Thoracic aorta (tissue), 2 donors: ENCODE measurements at regions not wholly inside any gene's neighbourhood (a gene's known extent, or its start where the extent isn't known, plus 50 kb on each side); places are given as distances from the start of the nearest gene placed in this dataset.
A peak's percentile ranks its signal among the peaks of the same experiment; 100 is the strongest.
"Not testable (repeated sequence)": the region's sequence is repeated elsewhere in the genome, so short reads cannot be mapped to it uniquely, and the experiment has no call there.

Experiments
- ATAC-seq: fragments of 150-250 bp; one replicate; pipeline ENCODE4 v1.8.0; 2017; ENCODE audit warnings: low read depth; ENCODE audit not compliant: insufficient number of reproducible peaks, low FRiP score
- DNase-seq: peaks from one replicate; pipeline ENCODE4 v3.0.0-alpha.2; 2020; ENCODE audit warnings: low spot score
- H3K27ac ChIP-seq, 2 donors: fragments of 200-600 bp; sonication (generic); 1 replicate in 1 of 2; 2 replicates in 1 of 2; pipeline ENCODE4 v1.5.1; 2016; ENCODE audit warnings: mild to moderate bottlenecking in 2 of 2, moderate library complexity in 2 of 2
- H3K27me3 ChIP-seq: fragments of 200-600 bp; sonication (generic); replicated peaks from 2 replicates; pipeline ENCODE4 v1.6.0; 2016; ENCODE audit warnings: mild to moderate bottlenecking; ENCODE audit not compliant: insufficient read depth
- H3K36me3 ChIP-seq: fragments of 200-600 bp; sonication (generic); one replicate; pipeline ENCODE4 v1.5.1; 2016
- H3K4me1 ChIP-seq, 2 donors: fragments of 200-600 bp; sonication (generic); 1 replicate in 1 of 2; 2 replicates in 1 of 2; pipeline versions ENCODE4 v1.5.1 to v1.6.0; 2016; ENCODE audit warnings: low read depth in 2 of 2, mild to moderate bottlenecking in 1 of 2; ENCODE audit not compliant: control insufficient read depth in 1 of 2
- H3K4me3 ChIP-seq: fragments of 200-600 bp; sonication (generic); 2 replicates; pipeline ENCODE4 v1.5.1; 2016; ENCODE audit warnings: mild to moderate bottlenecking
- H3K9me3 ChIP-seq: fragments of 200-600 bp; sonication (generic); 2 replicates; pipeline ENCODE4 v1.5.1; 2016
- TF ChIP-seq, protein P1 (sequence below): fragments of 200-600 bp; sonication (generic); IDR thresholded peaks from one replicate; pipeline ENCODE4 v1.5.1; 2019; ENCODE audit warnings: antibody characterized with exemption

DNA sequence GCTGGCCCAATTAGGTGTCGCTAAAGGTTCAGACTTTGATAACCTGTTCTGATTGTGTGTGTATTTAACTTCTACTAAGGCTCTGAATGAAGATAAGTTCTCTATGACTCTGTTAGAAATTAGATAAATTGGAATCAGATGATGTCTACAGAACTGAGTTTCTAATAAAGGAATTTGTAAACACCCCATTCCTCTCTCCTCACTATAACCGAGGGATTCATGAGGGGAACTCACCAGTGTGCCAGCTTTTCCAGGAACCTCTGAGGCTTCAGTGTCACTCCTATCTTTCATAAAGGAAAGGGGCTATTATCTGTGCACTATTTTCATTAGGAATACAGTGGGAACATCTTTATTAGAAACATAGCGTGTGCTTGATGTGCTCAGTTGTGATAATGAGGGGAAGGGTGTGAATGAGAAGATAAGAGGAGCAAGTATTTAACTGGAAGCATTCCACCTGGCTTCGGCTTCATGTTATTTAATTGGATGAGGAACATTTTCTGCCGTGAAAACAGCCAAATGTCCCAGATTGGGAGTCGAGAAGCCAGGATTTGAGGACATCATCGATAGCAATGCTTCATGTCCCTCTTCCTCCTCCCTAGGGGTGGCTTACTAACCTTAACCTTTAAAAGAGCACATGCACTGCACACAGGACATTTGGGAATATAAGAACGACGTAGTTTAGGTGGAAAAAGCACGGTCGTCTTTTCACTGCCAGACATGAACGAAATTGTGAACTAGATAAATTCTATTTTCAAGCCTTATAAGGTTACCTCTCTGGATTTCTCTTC, 84.8 kb upstream of the TCF4 start:
- Histone ChIP-seq H3K36me3 (no peaks in the 10 kb centered on the region), H3K9me3 (no peaks in the 10 kb centered on the region), H3K4me1 (no peaks in the 10 kb centered on the region), H3K27me3 (no peaks in the 10 kb centered on the region), H3K4me3 (peak overlapping the region; percentile 42), H3K27ac (no peak overlapping the region)
- no peak for ATAC-seq
- DNase-seq: no peak
- TF ChIP-seq, protein P1, sequence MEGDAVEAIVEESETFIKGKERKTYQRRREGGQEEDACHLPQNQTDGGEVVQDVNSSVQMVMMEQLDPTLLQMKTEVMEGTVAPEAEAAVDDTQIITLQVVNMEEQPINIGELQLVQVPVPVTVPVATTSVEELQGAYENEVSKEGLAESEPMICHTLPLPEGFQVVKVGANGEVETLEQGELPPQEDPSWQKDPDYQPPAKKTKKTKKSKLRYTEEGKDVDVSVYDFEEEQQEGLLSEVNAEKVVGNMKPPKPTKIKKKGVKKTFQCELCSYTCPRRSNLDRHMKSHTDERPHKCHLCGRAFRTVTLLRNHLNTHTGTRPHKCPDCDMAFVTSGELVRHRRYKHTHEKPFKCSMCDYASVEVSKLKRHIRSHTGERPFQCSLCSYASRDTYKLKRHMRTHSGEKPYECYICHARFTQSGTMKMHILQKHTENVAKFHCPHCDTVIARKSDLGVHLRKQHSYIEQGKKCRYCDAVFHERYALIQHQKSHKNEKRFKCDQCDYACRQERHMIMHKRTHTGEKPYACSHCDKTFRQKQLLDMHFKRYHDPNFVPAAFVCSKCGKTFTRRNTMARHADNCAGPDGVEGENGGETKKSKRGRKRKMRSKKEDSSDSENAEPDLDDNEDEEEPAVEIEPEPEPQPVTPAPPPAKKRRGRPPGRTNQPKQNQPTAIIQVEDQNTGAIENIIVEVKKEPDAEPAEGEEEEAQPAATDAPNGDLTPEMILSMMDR: no peak

DNA sequence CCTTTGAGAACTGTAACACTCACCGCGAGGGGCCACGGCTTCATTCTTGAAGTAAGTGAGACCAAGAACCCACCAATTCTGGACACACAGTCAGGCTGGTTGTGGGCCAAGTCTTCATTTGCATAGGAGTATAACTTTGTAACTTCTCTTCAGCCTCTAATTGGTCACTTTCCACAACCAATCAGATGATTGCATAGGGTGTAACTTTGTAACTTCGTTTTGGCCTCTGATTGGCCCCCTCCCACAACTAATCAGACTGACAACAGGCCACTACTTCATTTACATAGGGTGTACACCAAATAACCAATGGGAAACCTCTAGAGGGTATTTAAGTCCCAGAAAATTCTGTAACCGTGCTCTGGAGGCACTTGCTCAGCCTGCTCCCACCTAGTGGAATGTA, 77.5 kb upstream of the TCF4 start:
- H3K36me3 ChIP-seq: no peaks in the 10 kb centered on the region
- H3K4me3 ChIP-seq: no peak overlapping the region
- H3K4me1 ChIP-seq: no peaks in the 10 kb centered on the region
- no peaks in the 10 kb centered on the region for H3K27me3 ChIP-seq
- H3K27ac ChIP-seq: no peak overlapping the region
- no peaks in the 10 kb centered on the region for H3K9me3 ChIP-seq
- TF ChIP-seq, protein P1: no peak
- DNase-seq: no peak
- no peak for ATAC-seq

DNA sequence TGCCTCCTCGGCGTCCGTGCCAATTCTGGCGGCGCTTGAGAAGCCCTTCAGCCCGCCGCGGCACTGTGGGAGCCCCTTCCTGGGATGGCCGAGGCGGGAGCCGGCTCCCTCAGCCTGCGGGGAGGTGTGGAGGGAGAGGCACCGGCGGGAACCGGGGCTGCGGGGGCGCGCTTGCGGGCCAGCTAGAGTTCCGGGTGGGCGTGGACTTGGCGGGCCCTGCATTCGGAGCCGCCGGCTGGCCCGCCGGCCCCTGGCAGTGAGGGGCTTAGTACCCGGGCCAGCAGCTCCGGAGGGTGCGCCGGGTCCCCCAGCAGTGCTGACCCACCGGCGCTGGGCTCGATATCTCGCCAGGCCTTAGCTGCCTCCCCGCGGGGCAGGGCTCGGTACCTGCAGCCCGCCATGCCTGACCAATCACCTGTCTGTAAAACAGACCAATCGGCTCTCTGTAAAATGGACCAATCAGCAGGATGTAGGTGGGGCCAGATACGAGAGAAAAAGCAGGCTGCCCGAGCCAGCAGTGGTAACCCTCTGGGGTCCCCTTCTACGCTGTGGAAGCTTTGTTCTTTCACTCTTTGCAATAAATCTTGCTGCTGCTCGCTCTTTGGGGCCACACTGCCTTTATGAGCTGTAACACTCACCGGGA, 76.9 kb upstream of the TCF4 start:
- not testable (repeated sequence) for H3K9me3 ChIP-seq, H3K27me3 ChIP-seq, H3K27ac ChIP-seq, H3K4me3 ChIP-seq, H3K36me3 ChIP-seq, H3K4me1 ChIP-seq, ATAC-seq, DNase-seq

DNA sequence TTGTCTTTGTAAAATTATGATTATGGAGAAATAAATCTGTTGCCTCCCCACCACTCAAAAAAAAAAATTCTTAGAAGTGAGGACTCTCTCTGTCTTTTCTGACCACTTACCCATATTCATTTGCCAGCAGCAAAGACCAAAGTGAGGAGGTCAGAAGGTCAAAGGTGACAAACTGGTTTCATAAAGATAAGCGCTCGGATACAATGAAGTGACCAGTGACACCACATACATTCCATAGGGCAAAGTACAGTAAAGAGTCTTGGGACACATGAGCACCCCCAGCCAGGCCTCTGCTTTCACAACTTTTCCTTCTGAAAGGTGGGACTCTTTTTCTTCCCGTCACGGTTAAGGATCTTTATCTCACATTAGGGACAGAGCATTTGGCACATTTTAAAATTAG, 75.9 kb upstream of the TCF4 start:
- no peaks in the 10 kb centered on the region for H3K4me1 ChIP-seq
- H3K27me3 ChIP-seq: no peaks in the 10 kb centered on the region
- no peaks in the 10 kb centered on the region for H3K36me3 ChIP-seq
- no peak overlapping the region for H3K4me3 ChIP-seq
- ATAC-seq (no peak), DNase-seq (no peak)
- H3K27ac ChIP-seq: no peak overlapping the region
- TF ChIP-seq, protein P1: no peak
- H3K9me3 ChIP-seq: no peaks in the 10 kb centered on the region

DNA sequence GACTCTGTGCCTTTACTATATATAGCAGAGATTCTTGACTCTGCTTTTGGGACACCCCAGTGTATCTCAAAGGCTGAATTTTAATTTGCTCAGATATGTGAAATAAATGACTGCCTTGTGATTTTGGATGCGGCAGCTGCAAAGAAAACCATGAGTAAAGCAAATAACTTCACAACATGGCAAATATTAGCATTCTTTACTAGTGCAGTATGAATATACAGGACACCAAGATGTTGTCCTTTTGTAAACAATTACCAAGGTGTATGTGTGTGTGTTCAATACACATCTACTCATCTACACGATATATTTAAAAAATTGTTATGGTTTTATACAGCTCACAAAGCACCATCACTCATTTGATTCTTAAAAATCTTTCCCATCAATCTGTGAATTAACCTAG, 70.6 kb upstream of the TCF4 start:
- no peak for DNase-seq
- Histone ChIP-seq H3K4me3 (no peak overlapping the region), H3K9me3 (no peaks in the 10 kb centered on the region), H3K36me3 (no peaks in the 10 kb centered on the region), H3K27me3 (no peaks in the 10 kb centered on the region), H3K27ac (no peak overlapping the region), H3K4me1 (no peaks in the 10 kb centered on the region)
- TF ChIP-seq, protein P1: no peak
- ATAC-seq: no peak
